GM12878 (cell line): ENCODE measurements at regions not wholly inside any gene's neighbourhood (a gene's known extent, or its start where the extent isn't known, plus 50 kb on each side); places are given as distances from the start of the nearest gene placed in this dataset.

ENCODE experiments used
- ATAC-seq: fragments of 200-7000 bp; cut with Tn5 transposase; 3 replicates; pipeline ENCODE4 v1.9.1; 2020; ENCODE audit warnings: mild to moderate bottlenecking, moderate library complexity
- BruUV-seq: library from RNA; stranded (reverse); fragments of 400-500 nt; replicated peaks from 2 replicates; lab custom pipeline; 2021; lab: Mats Ljungman, UMichigan
- CTCF ChIA-PET: fragments of 300-600 bp; sonication (Branson Sonifier 250); formaldehyde crosslinking; extraction: SDS; loops from one replicate; lab custom pipeline; 2021; ENCODE audit warnings: inconsistent platforms; lab: Yijun Ruan, JAX
- POLR2A ChIA-PET: fragments of 350-600 bp; formaldehyde crosslinking; extraction: SDS; loops from one replicate; lab custom pipeline; 2021; ENCODE audit warnings: inconsistent platforms; lab: Charles Lee
- RAD21 ChIA-PET: fragments of 300-600 bp; sonication (Branson Sonifier 250); formaldehyde crosslinking; loops from one replicate; lab custom pipeline; 2023; ENCODE audit warnings: antibody characterized with exemption; ENCODE audit not compliant: unreplicated experiment; lab: Charles Lee
- SMC1A ChIA-PET: fragments of 300-600 bp; sonication (Branson Sonifier 250); formaldehyde crosslinking; loops from one replicate; lab custom pipeline; 2023; ENCODE audit not compliant: unreplicated experiment, uncharacterized antibody; lab: Charles Lee
- DNase-seq: peaks from one replicate; pipeline ENCODE4 v3.0.0-alpha.2; 2011; ENCODE audit warnings: low read depth, low spot score
- FAIRE-seq: peaks from 3 replicates; lab custom pipeline; 2011; peaks lifted over from hg19 to GRCh38; lab: Jason Lieb, UNC
- H2AFZ ChIP-seq: 2 replicates; pipeline ENCODE4 v1.6.0; 2011; ENCODE audit warnings: low read depth, low read length, control low read depth; ENCODE audit not compliant: control insufficient read depth
- H3K27ac ChIP-seq: 2 replicates; pipeline ENCODE4 v1.5.1; 2011; ENCODE audit warnings: control low read depth; ENCODE audit not compliant: control insufficient read depth, insufficient read depth
- H3K27me3 ChIP-seq, 2 experiments: replicated peaks in 1 of 2; 2 replicates each; pipeline versions ENCODE4 v1.6.0 to v1.6.1; 2011; ENCODE audit warnings: low read length in 1 of 2; ENCODE audit not compliant: control insufficient read depth in 2 of 2, insufficient read depth in 2 of 2
- H3K36me3 ChIP-seq, 2 experiments: 2 replicates each; pipeline ENCODE4 v1.5.1; 2011; ENCODE audit warnings: low read length in 1 of 2; ENCODE audit not compliant: control insufficient read depth in 2 of 2, insufficient read depth in 2 of 2
- H3K4me1 ChIP-seq: 2 replicates; pipeline ENCODE4 v1.6.1; 2011; ENCODE audit warnings: mild to moderate bottlenecking, low read length, moderate library complexity, mixed read lengths; ENCODE audit not compliant: control insufficient read depth, insufficient read depth
- H3K4me2 ChIP-seq: 2 replicates; pipeline ENCODE4 v1.6.0; 2011; ENCODE audit warnings: control low read depth; ENCODE audit not compliant: control insufficient read depth, insufficient read depth
- H3K4me3 ChIP-seq: fragments of 200-600 bp; sonication (generic); 2 replicates; pipeline ENCODE4 v1.5.1; 2016
- H3K79me2 ChIP-seq: 2 replicates; pipeline ENCODE4 v1.6.0; 2011; ENCODE audit warnings: low read length; ENCODE audit not compliant: control insufficient read depth, insufficient read depth
- H3K9ac ChIP-seq: 2 replicates; pipeline ENCODE4 v1.8.0; 2011; ENCODE audit warnings: low read length, control low read depth, mixed read lengths; ENCODE audit not compliant: control insufficient read depth, insufficient read depth
- H3K9me3 ChIP-seq: replicated peaks from 3 replicates; pipeline ENCODE4 v1.5.1; 2011; ENCODE audit warnings: mild to moderate bottlenecking, low read length; ENCODE audit not compliant: control insufficient read depth, insufficient read depth
- H4K20me1 ChIP-seq: 2 replicates; pipeline ENCODE4 v1.6.0; 2011; ENCODE audit not compliant: control insufficient read depth, insufficient read depth
- ASH2L ChIP-seq: fragments of 300-600, 200-600 bp; sonication (generic); IDR thresholded peaks from 2 replicates; pipeline ENCODE4 v1.6.1; 2017; ENCODE audit warnings: low read depth, mild to moderate bottlenecking, borderline replicate concordance
- BCL11A ChIP-seq: IDR thresholded peaks from 2 replicates; pipeline ENCODE4 v1.6.1; 2011; ENCODE audit warnings: low read depth, low read length
- BHLHE40 ChIP-seq, 2 experiments: fragments of 450-650 bp in 1 of 2; IDR thresholded peaks; 2 replicates each; pipeline ENCODE4 v1.6.1; 2011 to 2017; ENCODE audit warnings: low read depth in 2 of 2, borderline replicate concordance in 1 of 2, improper control_type of control experiment in 1 of 2, low read length in 1 of 2, mild to moderate bottlenecking in 1 of 2
- BRCA1 ChIP-seq: IDR thresholded peaks from 2 replicates; pipeline ENCODE4 v1.6.1; 2011; ENCODE audit warnings: low read depth, low read length, improper control_type of control experiment
- CEBPB ChIP-seq, 2 experiments: fragments of 150-350 bp in 1 of 2; IDR thresholded peaks; 2 replicates each; pipeline ENCODE4 v1.6.1; 2012 to 2014; ENCODE audit warnings: low read depth in 2 of 2, low read length in 2 of 2, borderline replicate concordance in 1 of 2, inconsistent platforms in 1 of 2
- NFIC ChIP-seq: IDR thresholded peaks from 2 replicates; pipeline ENCODE4 v1.6.1; 2012; ENCODE audit warnings: low read depth, mild to moderate bottlenecking, inconsistent platforms, low read length, moderate library complexity
- PAX8 ChIP-seq: fragments of 450-650 bp; IDR thresholded peaks from 2 replicates; pipeline ENCODE4 v1.6.1; 2017; ENCODE audit warnings: mild to moderate bottlenecking, moderate library complexity
- SMAD5 ChIP-seq: IDR thresholded peaks from 2 replicates; pipeline ENCODE4 v1.6.1; 2016; ENCODE audit warnings: antibody characterized with exemption, low read depth
- SP1 ChIP-seq: IDR thresholded peaks from one replicate; pipeline ENCODE4 v1.6.1; 2011; ENCODE audit warnings: low read depth, low read length
- SRF ChIP-seq, 2 experiments: IDR thresholded peaks; 2 replicates each; pipeline ENCODE4 v1.6.1; 2011; ENCODE audit warnings: low read depth in 2 of 2, low read length in 2 of 2, mild to moderate bottlenecking in 1 of 2, moderate library complexity in 1 of 2
- TCF12 ChIP-seq: IDR thresholded peaks from 2 replicates; pipeline ENCODE4 v1.6.1; 2011; ENCODE audit warnings: low read depth, mild to moderate bottlenecking, low read length
- WRNIP1 ChIP-seq: IDR thresholded peaks from 2 replicates; pipeline ENCODE4 v1.6.1; 2011; ENCODE audit warnings: low read depth, low read length, improper control_type of control experiment, borderline replicate concordance
- WGBS: methylation state at CpG from one replicate; pipeline ENCODE4 v1.1.6; 2016; ENCODE audit warnings: low lambda C conversion rate; ENCODE audit not compliant: insufficient replicate concordance, insufficient coverage; ENCODE audit errors: missing lambda C conversion rate; 5-methylcytosine and 5-hydroxymethylcytosine counted together
- in situ Hi-C: fragments of 300-500 bp; cut with MboI; formaldehyde crosslinking; loops from 9 replicates; pipeline ENCODE4 v1.14.3; 2018; ENCODE audit warnings: mixed read lengths
- intact Hi-C: fragments of 100-400 bp; cut with micrococcal nuclease; formaldehyde crosslinking; loops from one replicate; pipeline ENCODE4 v1.14.2; 2022; ENCODE audit not compliant: unreplicated experiment

GRCh38 chr13:55359067-55359466 is 1781.7 kb upstream of the PRR20A start:
- FAIRE-seq, result no peak
- Histone ChIP-seq H3K36me3 (no peaks in the 10 kb centered on the region), H2AFZ (no peak overlapping the region), H3K4me1 (no peaks in the 10 kb centered on the region), H3K79me2 (no peaks in the 10 kb centered on the region), H3K9me3 (no peaks in the 10 kb centered on the region), H3K4me2 (no peak overlapping the region), H3K27me3 (no peaks in the 10 kb centered on the region), H3K4me3 (no peak overlapping the region), H3K27ac (no peak overlapping the region), H4K20me1 (no peaks in the 10 kb centered on the region), H3K9ac (no peak overlapping the region)
- in situ Hi-C loops, result no loop called here
- ChIA-PET SMC1A (no interaction called here), CTCF (interaction anchor here (0.6 kb wide), 1 partner anchor 15 kb away, joined by 3 read pairs; no protein-coding TSS in a partner anchor), POLR2A (no interaction called here), RAD21 (no interaction called here)
- no peak for ATAC-seq
- no peak for DNase-seq
- WGBS, result 0% methylated on average over 1 of the region's 1 CpG
- intact Hi-C loops, result no loop called here
- BruUV-seq, result no TSS peak
- TF ChIP-seq BRCA1 (no peak), BHLHE40 (IDR thresholded peaks at IDR 0.05; ENCODE audit: borderline replicate concordance in 1 of 2, low read depth in 2 of 2, low read length in 1 of 2) (no peak), ASH2L (no peak), PAX8 (no peak), SP1 (no peak), SRF (IDR thresholded peaks at IDR 0.05; ENCODE audit: low read depth in 2 of 2, low read length in 2 of 2) (no peak), NFIC (no peak), SMAD5 (no peak), TCF12 (no peak)

GRCh38 chr13:55361141-55361540 is 1779.6 kb upstream of the PRR20A start:
- H4K20me1 ChIP-seq, result no peaks in the 10 kb centered on the region
- H3K79me2 ChIP-seq, result no peaks in the 10 kb centered on the region
- no peak overlapping the region for H3K9ac ChIP-seq
- intact Hi-C loops (no loop called here), in situ Hi-C loops (no loop called here)
- ChIA-PET SMC1A (no interaction called here), CTCF (interaction anchor here (1.3 kb wide), 1 partner anchor 11 kb away, joined by 3 read pairs; no protein-coding TSS in a partner anchor), RAD21 (interaction anchor here (0.5 kb wide), 1 partner anchor 347 kb away, joined by 3 read pairs; no protein-coding TSS in a partner anchor)
- no peak overlapping the region for H3K27ac ChIP-seq
- no peak overlapping the region for H2AFZ ChIP-seq
- no peak for ATAC-seq
- TF ChIP-seq WRNIP1 (no peak), BCL11A (no peak), CEBPB (IDR thresholded peaks at IDR 0.05; ENCODE audit: borderline replicate concordance in 1 of 2, low read depth in 2 of 2, low read length in 2 of 2) (no peak)
- TF ChIP-seq, all 136 proteins: peak for 0
- POLR2A ChIA-PET, result no interaction called here
- Histone ChIP-seq H3K27me3 (no peaks in the 10 kb centered on the region), H3K9me3 (no peaks in the 10 kb centered on the region), H3K36me3 (no peaks in the 10 kb centered on the region), H3K4me1 (no peaks in the 10 kb centered on the region), H3K4me3 (no peak overlapping the region), H3K4me2 (no peak overlapping the region)
- FAIRE-seq (no peak), DNase-seq (no peak)
- no TSS peak for BruUV-seq
